H7 (cell line): ENCODE measurements at regions not wholly inside any gene's neighbourhood (a gene's known extent, or its start where the extent isn't known, plus 50 kb on each side); places are given as distances from the start of the nearest gene placed in this dataset.
"Not testable (repeated sequence)": the region's sequence is repeated elsewhere in the genome, so short reads cannot be mapped to it uniquely, and the experiment has no call there.

ENCODE experiments used
- DNase-seq: peaks from one replicate; pipeline ENCODE4 v3.0.0; 2012
- H3K27me3 ChIP-seq: 2 replicates; pipeline ENCODE4 v1.6.0; 2011; ENCODE audit warnings: mild to moderate bottlenecking, low read length; ENCODE audit not compliant: control insufficient read depth, insufficient read depth
- H3K36me3 ChIP-seq: replicated peaks from 2 replicates; pipeline ENCODE4 v1.5.1; 2011; ENCODE audit warnings: low read length; ENCODE audit not compliant: control insufficient read depth, insufficient read depth
- H3K4me3 ChIP-seq: 2 replicates; pipeline ENCODE4 v1.5.1; 2011; ENCODE audit warnings: low read depth, mild to moderate bottlenecking, control low read depth, low read length, moderate library complexity; ENCODE audit not compliant: insufficient read depth

- Histone ChIP-seq H3K36me3 (no peaks in the 10 kb centered on the region), H3K4me3 (no peak overlapping the region), H3K27me3 (no peaks in the 10 kb centered on the region)
- DNase-seq = no peak
Observed at GRCh38 chr9:103537426-103537825, 542.3 kb downstream of the CYLC2 start.

GRCh38 chr9:103545260-103545659 lies 548.8 kb upstream of the SMC2 start:
- no peak for DNase-seq
- Histone ChIP-seq H3K27me3 (no peaks in the 10 kb centered on the region), H3K4me3 (no peak overlapping the region), H3K36me3 (no peaks in the 10 kb centered on the region)

DNA sequence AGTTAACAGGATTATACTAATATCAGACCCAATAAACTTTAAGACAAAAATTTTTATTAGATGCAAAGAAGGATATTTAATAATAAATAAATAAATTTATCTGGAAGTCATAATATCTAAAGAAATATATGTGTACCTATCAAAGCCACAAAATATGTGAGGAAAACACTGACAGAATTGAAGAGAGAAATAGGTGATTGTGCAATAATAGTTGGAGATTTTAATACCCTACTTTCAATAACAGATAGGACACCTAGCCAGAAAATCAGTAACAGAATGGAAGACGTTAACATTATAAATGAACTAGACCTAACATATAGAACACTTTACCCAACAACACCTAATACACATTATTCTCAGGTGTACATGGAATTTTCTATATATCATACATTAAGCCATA lies 541.4 kb upstream of the SMC2 start:
- Histone ChIP-seq H3K27me3 (no peaks in the 10 kb centered on the region), H3K4me3 (no peak overlapping the region), H3K36me3 (no peaks in the 10 kb centered on the region)
- no peak for DNase-seq

GRCh38 chr9:103574056-103574455 lies 520.1 kb upstream of the SMC2 start:
- DNase-seq = no peak
- no peaks in the 10 kb centered on the region for H3K36me3 ChIP-seq
- no peak overlapping the region for H3K4me3 ChIP-seq
- no peaks in the 10 kb centered on the region for H3K27me3 ChIP-seq

- no peak overlapping the region for H3K4me3 ChIP-seq
- H3K27me3 ChIP-seq = no peaks in the 10 kb centered on the region
- no peak for DNase-seq
- no peaks in the 10 kb centered on the region for H3K36me3 ChIP-seq
Observed at GRCh38 chr9:103586721-103587120, 507.4 kb upstream of the SMC2 start.

GRCh38 chr9:103601287-103601686 lies 492.8 kb upstream of the SMC2 start:
- DNase-seq = no peak
- Histone ChIP-seq H3K36me3 (no peaks in the 10 kb centered on the region), H3K4me3 (no peak overlapping the region), H3K27me3 (no peaks in the 10 kb centered on the region)

GRCh38 chr9:103611950-103612349 lies 482.2 kb upstream of the SMC2 start:
- H3K36me3 ChIP-seq, H3K27me3 ChIP-seq, DNase-seq: not testable (repeated sequence)

GRCh38 chr9:103615994-103616393 lies 478.1 kb upstream of the SMC2 start:
- DNase-seq = no peak
- no peaks in the 10 kb centered on the region for H3K27me3 ChIP-seq
- no peak overlapping the region for H3K4me3 ChIP-seq
- no peaks in the 10 kb centered on the region for H3K36me3 ChIP-seq

More at GRCh38 chr9:103611950-103612349, 482.2 kb upstream of the SMC2 start:
- H3K4me3 ChIP-seq = not testable (repeated sequence)

GRCh38 chr9:103617046-103617445 lies 477.1 kb upstream of the SMC2 start:
- Histone ChIP-seq H3K36me3 (no peaks in the 10 kb centered on the region), H3K27me3 (no peaks in the 10 kb centered on the region), H3K4me3 (no peak overlapping the region)
- no peak for DNase-seq

DNA sequence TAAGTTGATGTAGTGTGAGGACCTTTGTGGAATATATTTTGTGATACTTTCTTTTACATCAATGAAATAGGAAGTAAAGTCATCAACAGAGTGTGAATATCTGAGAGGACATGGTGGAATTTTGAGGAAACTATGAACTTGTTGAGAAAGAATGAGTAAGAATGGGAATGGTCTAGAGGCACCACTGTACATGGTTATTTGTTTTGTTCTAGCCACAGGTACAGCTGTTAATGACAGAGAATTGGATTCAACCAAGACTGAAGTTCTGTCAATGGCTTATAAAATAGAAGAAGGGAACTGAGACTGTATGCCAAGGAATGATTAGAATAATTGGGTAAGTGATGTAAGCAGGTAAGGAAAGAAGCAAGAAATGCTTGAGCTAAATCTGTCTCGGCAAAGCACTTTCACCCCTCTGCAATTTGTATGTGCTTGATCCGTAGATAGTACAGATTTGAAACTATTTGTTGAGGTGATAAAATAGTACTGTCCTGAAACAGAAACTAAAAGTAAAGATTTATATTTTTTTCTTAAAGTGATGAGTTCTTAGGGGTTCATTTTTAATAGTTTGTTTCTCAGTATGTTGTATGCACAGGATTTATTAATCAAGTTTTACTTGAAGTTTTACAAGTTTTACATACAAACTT lies 468.8 kb upstream of the SMC2 start:
- Histone ChIP-seq H3K36me3 (no peaks in the 10 kb centered on the region), H3K4me3 (no peak overlapping the region), H3K27me3 (no peaks in the 10 kb centered on the region)
- no peak for DNase-seq

DNA sequence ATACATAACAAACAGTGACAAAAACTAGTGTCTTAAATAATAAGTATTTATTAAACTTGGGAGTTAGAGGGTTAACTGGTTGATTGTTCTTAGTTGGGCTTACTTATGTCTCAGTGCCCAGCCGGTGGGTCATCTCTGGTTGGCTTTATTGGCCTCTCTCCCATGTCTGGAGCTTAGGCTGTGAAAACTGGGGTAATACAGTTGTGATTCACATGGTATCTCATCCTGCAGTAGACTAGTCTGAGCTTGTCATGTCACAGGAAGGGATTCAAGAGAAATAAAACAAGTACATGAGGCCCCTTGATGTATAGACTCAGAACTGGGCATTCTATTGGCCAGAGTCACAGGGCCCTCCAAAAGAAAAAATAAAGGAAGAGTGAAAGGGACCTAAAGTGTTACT lies 466.4 kb upstream of the SMC2 start:
- no peaks in the 10 kb centered on the region for H3K27me3 ChIP-seq
- no peak for DNase-seq
- H3K36me3 ChIP-seq = no peaks in the 10 kb centered on the region
- H3K4me3 ChIP-seq = no peak overlapping the region

- Histone ChIP-seq H3K4me3 (no peak overlapping the region), H3K36me3 (no peaks in the 10 kb centered on the region), H3K27me3 (no peaks in the 10 kb centered on the region)
- DNase-seq = no peak
Observed at GRCh38 chr9:103649086-103649485, 445.0 kb upstream of the SMC2 start.

GRCh38 chr9:103658156-103658555 lies 436.0 kb upstream of the SMC2 start:
- no peaks in the 10 kb centered on the region for H3K27me3 ChIP-seq
- H3K4me3 ChIP-seq = no peak overlapping the region
- no peak for DNase-seq
- no peaks in the 10 kb centered on the region for H3K36me3 ChIP-seq

GRCh38 chr9:103660830-103661229 lies 433.3 kb upstream of the SMC2 start:
- Histone ChIP-seq H3K4me3 (no peak overlapping the region), H3K36me3 (no peaks in the 10 kb centered on the region), H3K27me3 (no peaks in the 10 kb centered on the region)
- no peak for DNase-seq

DNA sequence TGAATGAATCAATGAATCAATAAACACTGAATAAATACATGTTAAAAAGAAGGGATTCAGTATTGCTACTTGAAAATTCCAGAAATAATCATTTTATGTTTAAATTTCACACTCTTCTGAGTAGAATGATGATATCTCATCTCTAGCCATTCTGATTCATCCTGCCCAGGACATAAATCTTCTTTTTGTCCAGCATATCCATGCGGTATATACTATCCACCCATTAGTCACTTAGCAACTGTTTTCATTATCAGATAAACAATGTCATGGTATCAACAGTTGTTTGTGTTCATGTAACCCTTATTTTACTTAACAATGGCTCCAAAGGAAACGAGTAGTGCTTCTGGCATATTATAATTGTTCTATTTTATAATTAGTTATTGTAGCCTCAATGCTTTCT lies 432.4 kb upstream of the SMC2 start:
- H3K4me3 ChIP-seq = no peak overlapping the region
- H3K36me3 ChIP-seq = no peaks in the 10 kb centered on the region
- no peak for DNase-seq
- H3K27me3 ChIP-seq = no peaks in the 10 kb centered on the region

DNA sequence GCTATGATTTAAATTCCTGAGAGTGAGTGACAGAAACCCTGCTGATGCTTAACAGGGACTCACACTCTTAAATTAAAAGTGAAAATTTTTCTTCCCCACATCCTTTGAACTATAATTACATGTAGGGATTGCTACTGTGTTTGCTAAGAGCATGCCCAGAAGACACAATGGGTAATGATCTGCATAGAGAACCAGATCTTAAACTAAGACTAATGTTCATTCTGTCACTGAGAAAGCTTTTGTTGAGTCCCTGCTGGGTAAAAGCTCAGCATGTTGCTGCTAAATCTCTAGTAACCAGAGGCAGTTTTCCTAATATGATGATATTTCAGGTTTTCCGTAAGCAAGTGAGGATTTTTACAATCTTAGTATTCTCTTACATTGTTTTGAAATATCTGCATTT lies 424.8 kb upstream of the SMC2 start:
- Histone ChIP-seq H3K27me3 (no peaks in the 10 kb centered on the region), H3K4me3 (no peak overlapping the region), H3K36me3 (no peaks in the 10 kb centered on the region)
- DNase-seq = no peak
